IMR-90 (cell line): ENCODE measurements at regions not wholly inside any gene's neighbourhood (a gene's known extent, or its start where the extent isn't known, plus 50 kb on each side); places are given as distances from the start of the nearest gene placed in this dataset.

Experiments
- ATAC-seq: fragments of 200-7000 bp; cut with Tn5 transposase; 2 replicates; pipeline ENCODE4 v1.9.1; 2020; ENCODE audit warnings: low read depth, mild to moderate bottlenecking, moderate library complexity
- BruUV-seq: library from RNA; stranded (reverse); fragments of 400-500 nt; replicated peaks from 2 replicates; lab custom pipeline; 2021; lab: Mats Ljungman, UMichigan
- CTCF ChIA-PET: fragments of 300-600 bp; formaldehyde crosslinking; extraction: SDS; loops from one replicate; lab custom pipeline; 2021; ENCODE audit warnings: antibody characterized with exemption; lab: Yijun Ruan, JAX
- POLR2A ChIA-PET: fragments of 300-600 bp; sonication (Branson Sonifier 250); formaldehyde crosslinking; loops from one replicate; lab custom pipeline; 2022; ENCODE audit warnings: antibody characterized with exemption; ENCODE audit not compliant: unreplicated experiment; lab: Charles Lee
- DNase-seq: peaks from one replicate; pipeline ENCODE4 v3.0.0; 2013
- H2AFZ ChIP-seq: replicated peaks from 2 replicates; pipeline ENCODE3; 2013; ENCODE audit warnings: low read length, mild to moderate bottlenecking; ENCODE audit not compliant: poor library complexity
- H2AK5ac ChIP-seq: 2 replicates; pipeline ENCODE4 v1.6.1; 2013; ENCODE audit warnings: low read depth, low read length, inconsistent platforms
- H2AK9ac ChIP-seq: replicated peaks from 2 replicates; pipeline ENCODE3; 2013; ENCODE audit warnings: mild to moderate bottlenecking, low read depth, low read length, moderate library complexity; ENCODE audit not compliant: poor library complexity
- H2BK120ac ChIP-seq: 2 replicates; pipeline ENCODE4 v1.6.1; 2013; ENCODE audit warnings: low read depth, low read length, inconsistent platforms
- H2BK15ac ChIP-seq: 3 replicates; pipeline ENCODE4 v1.6.1; 2013; ENCODE audit warnings: low read depth, low read length, inconsistent platforms
- H2BK20ac ChIP-seq: 2 replicates; pipeline ENCODE4 v1.6.1; 2013; ENCODE audit warnings: low read depth, mild to moderate bottlenecking, inconsistent platforms, low read length, moderate library complexity
- H2BK5ac ChIP-seq: 2 replicates; pipeline ENCODE4 v1.6.1; 2013; ENCODE audit warnings: mild to moderate bottlenecking, low read depth, low read length, inconsistent platforms; ENCODE audit not compliant: poor library complexity, severe bottlenecking
- H3K14ac ChIP-seq: replicated peaks from 2 replicates; pipeline ENCODE4 v1.6.1; 2013; ENCODE audit warnings: low read depth, low read length, inconsistent platforms
- H3K18ac ChIP-seq: 2 replicates; pipeline ENCODE4 v1.6.1; 2013; ENCODE audit warnings: low read depth, low read length, control low read depth
- H3K23ac ChIP-seq: 2 replicates; pipeline ENCODE4 v1.6.1; 2013; ENCODE audit warnings: low read depth, low read length, inconsistent platforms
- H3K27ac ChIP-seq: 2 replicates; pipeline ENCODE4 v1.5.1; 2013; ENCODE audit warnings: mild to moderate bottlenecking, control low read depth, low read length; ENCODE audit not compliant: insufficient read depth
- H3K27me3 ChIP-seq: 2 replicates; pipeline ENCODE4 v1.6.1; 2013; ENCODE audit warnings: low read length; ENCODE audit not compliant: control insufficient read depth, insufficient read depth
- H3K36me3 ChIP-seq: 2 replicates; pipeline ENCODE4 v1.6.1; 2013; ENCODE audit warnings: low read length, mixed read lengths; ENCODE audit not compliant: control insufficient read depth, insufficient read depth
- H3K4ac ChIP-seq: 2 replicates; pipeline ENCODE4 v1.6.1; 2013; ENCODE audit warnings: low read depth, low read length, inconsistent platforms
- H3K4me1 ChIP-seq: 2 replicates; pipeline ENCODE4 v1.6.1; 2013; ENCODE audit warnings: low read length, mixed read lengths; ENCODE audit not compliant: control insufficient read depth, insufficient read depth
- H3K4me2 ChIP-seq: 2 replicates; pipeline ENCODE4 v1.6.1; 2013; ENCODE audit warnings: low read depth, mild to moderate bottlenecking, control low read depth, low read length, moderate library complexity
- H3K4me3 ChIP-seq: 2 replicates; pipeline ENCODE4 v1.5.1; 2013; ENCODE audit warnings: low read depth, mild to moderate bottlenecking, control low read depth, low read length, moderate library complexity; ENCODE audit not compliant: insufficient read depth
- H3K56ac ChIP-seq: 2 replicates; pipeline ENCODE4 v1.6.1; 2013; ENCODE audit warnings: low read length, inconsistent platforms; ENCODE audit not compliant: insufficient read depth; ENCODE audit errors: extremely low read depth
- H3K79me1 ChIP-seq, 2 experiments: 2 replicates each; pipeline ENCODE4 v1.6.1; 2013; ENCODE audit warnings: low read length in 2 of 2, inconsistent platforms in 1 of 2, low read depth in 1 of 2
- H3K9ac ChIP-seq: 2 replicates; pipeline ENCODE4 v1.6.1; 2013; ENCODE audit warnings: low read depth, low read length, control low read depth
- H3K9me1 ChIP-seq: 2 replicates; pipeline ENCODE4 v1.6.1; 2013; ENCODE audit warnings: low read length, inconsistent platforms; ENCODE audit not compliant: insufficient read depth
- H3K9me3 ChIP-seq: 2 replicates; pipeline ENCODE4 v1.6.1; 2013; ENCODE audit warnings: low read length; ENCODE audit not compliant: control insufficient read depth, insufficient read depth
- H4K20me1 ChIP-seq: 2 replicates; pipeline ENCODE4 v1.6.1; 2013; ENCODE audit warnings: low read length, inconsistent platforms; ENCODE audit not compliant: insufficient read depth
- H4K5ac ChIP-seq: 2 replicates; pipeline ENCODE4 v1.6.1; 2013; ENCODE audit warnings: mild to moderate bottlenecking, low read depth, low read length, control low read depth
- H4K8ac ChIP-seq, 2 experiments: 2 replicates each; pipeline ENCODE4 v1.6.1; 2013; ENCODE audit warnings: low read depth in 2 of 2, low read length in 2 of 2, control low read depth in 1 of 2, inconsistent platforms in 1 of 2
- H4K91ac ChIP-seq: 2 replicates; pipeline ENCODE4 v1.6.1; 2013; ENCODE audit warnings: low read depth, low read length, inconsistent platforms; ENCODE audit not compliant: insufficient read depth
- BHLHE40 ChIP-seq: fragments of 150-350 bp; IDR thresholded peaks from 2 replicates; pipeline ENCODE4 v1.6.1; 2016; ENCODE audit warnings: mild to moderate bottlenecking, low read depth, low read length
- CEBPB ChIP-seq: IDR thresholded peaks from 2 replicates; pipeline ENCODE4 v1.6.1; 2012; ENCODE audit warnings: low read depth, low read length, improper control_type of control experiment
- CHD1 ChIP-seq: IDR thresholded peaks from 2 replicates; pipeline ENCODE4 v1.6.1; 2012; ENCODE audit warnings: low read depth, low read length, improper control_type of control experiment
- FOS ChIP-seq: fragments of 150-350 bp; IDR thresholded peaks from 2 replicates; pipeline ENCODE4 v1.6.1; 2016; ENCODE audit warnings: low read depth, low read length
- MAFK ChIP-seq: IDR thresholded peaks from 2 replicates; pipeline ENCODE4 v1.6.1; 2012; ENCODE audit warnings: low read depth, low read length, improper control_type of control experiment
- MXI1 ChIP-seq: IDR thresholded peaks from 2 replicates; pipeline ENCODE4 v1.6.1; 2012; ENCODE audit warnings: low read depth, mild to moderate bottlenecking, low read length, moderate library complexity, borderline replicate concordance
- POLR2A ChIP-seq: IDR thresholded peaks from 2 replicates; pipeline ENCODE4 v1.6.1; 2012; ENCODE audit warnings: mild to moderate bottlenecking, low read depth, low read length
- RAD21 ChIP-seq: IDR thresholded peaks from 2 replicates; pipeline ENCODE4 v1.6.1; 2012; ENCODE audit warnings: low read length, improper control_type of control experiment
- RCOR1 ChIP-seq: IDR thresholded peaks from 2 replicates; pipeline ENCODE4 v1.6.1; 2012; ENCODE audit warnings: mild to moderate bottlenecking, low read length, improper control_type of control experiment; ENCODE audit not compliant: insufficient replicate concordance
- RFX5 ChIP-seq: IDR thresholded peaks from 2 replicates; pipeline ENCODE4 v1.8.0; 2012; ENCODE audit warnings: low read depth, mild to moderate bottlenecking, low read length, moderate library complexity
- SMC3 ChIP-seq: fragments of 150-350 bp; IDR thresholded peaks from 2 replicates; pipeline ENCODE4 v1.6.1; 2016; ENCODE audit warnings: low read depth, mild to moderate bottlenecking, antibody characterized with exemption, low read length, moderate library complexity
- USF2 ChIP-seq: fragments of 150-350 bp; IDR thresholded peaks from 2 replicates; pipeline ENCODE4 v1.6.1; 2017; ENCODE audit warnings: mild to moderate bottlenecking, antibody characterized with exemption, low read length, low read depth
- WGBS, 2 experiments: methylation state at CpG; one replicate each; pipeline versions ENCODE4 v1.1.5 to v1.1.7; 2013; ENCODE audit warnings: missing lambda C conversion rate in 2 of 2; ENCODE audit not compliant: insufficient read length in 1 of 2; ENCODE audit errors: extremely low coverage in 2 of 2; 5-methylcytosine and 5-hydroxymethylcytosine counted together
- dilution Hi-C: fragments of 300-500 bp; cut with HindIII; formaldehyde crosslinking; loops from one replicate; pipeline ENCODE4 v1.14.3; 2018; ENCODE audit warnings: low sequenced_read_pairs; ENCODE audit not compliant: unreplicated experiment
- in situ Hi-C: fragments of 300-500 bp; cut with MboI; formaldehyde crosslinking; loops from 3 replicates; pipeline ENCODE4 v1.14.3; 2019; ENCODE audit warnings: low sequenced_read_pairs, inconsistent platforms, mixed read lengths
- intact Hi-C: fragments of 100-400 bp; cut with micrococcal nuclease; formaldehyde crosslinking; loops from 2 replicates; pipeline ENCODE4 v1.10.0; 2022

DNA sequence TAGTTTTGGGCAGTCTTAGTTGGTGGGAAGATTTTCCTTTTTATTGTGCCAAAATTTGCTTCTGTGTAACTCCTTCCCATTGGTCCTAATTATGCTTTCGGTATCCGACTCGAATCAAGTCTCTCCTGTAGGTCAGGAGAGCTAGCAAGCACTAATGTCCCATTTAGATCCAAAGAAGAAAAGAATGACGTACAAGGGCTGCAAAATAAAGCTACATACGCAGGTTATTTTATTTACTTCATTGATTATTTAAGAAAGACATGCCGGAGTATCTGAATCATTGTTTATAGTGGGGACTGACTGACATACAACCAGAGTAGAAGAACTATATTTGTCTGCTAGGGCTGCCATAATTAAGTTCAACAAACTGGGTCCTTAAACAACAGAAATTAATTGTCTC, 648.5 kb downstream of the CPS1 start:
- in situ Hi-C loops: no loop called here
- Histone ChIP-seq H3K18ac (no peak overlapping the region), H3K36me3 (no peaks in the 10 kb centered on the region), H4K5ac (no peak overlapping the region), H2BK20ac (no peak overlapping the region), H3K14ac (no peak overlapping the region), H4K91ac (no peak overlapping the region), H2AK9ac (no peak overlapping the region), H3K4me1 (no peaks in the 10 kb centered on the region), H3K4me2 (no peak overlapping the region), H3K23ac (no peak overlapping the region), H2BK120ac (no peak overlapping the region), H3K4me3 (no peak overlapping the region), H3K27ac (no peak overlapping the region), H4K8ac (no peak overlapping the region), H3K79me1 (no peaks in the 10 kb centered on the region), H3K9me3 (no peaks in the 10 kb centered on the region), H2BK5ac (no peak overlapping the region), H2AFZ (no peak overlapping the region), H3K56ac (no peak overlapping the region), H3K4ac (no peak overlapping the region), H3K9me1 (no peaks in the 10 kb centered on the region), H3K27me3 (no peaks in the 10 kb centered on the region), H2AK5ac (no peak overlapping the region), H2BK15ac (no peak overlapping the region), H3K9ac (no peak overlapping the region), H4K20me1 (no peaks in the 10 kb centered on the region)
- TF ChIP-seq FOS: no peak
- no peak for TF ChIP-seq POLR2A
- TF ChIP-seq RFX5: no peak
- no peak for TF ChIP-seq RAD21
- TF ChIP-seq RCOR1: no peak
- TF ChIP-seq MXI1: no peak
- TF ChIP-seq USF2: no peak
- no peak for TF ChIP-seq BHLHE40
- no peak for TF ChIP-seq CEBPB
- no peak for TF ChIP-seq SMC3
- no peak for TF ChIP-seq CHD1
- TF ChIP-seq MAFK: no peak
- dilution Hi-C loops: no loop called here
- intact Hi-C loops: no loop called here
- ChIA-PET POLR2A (no interaction called here), CTCF (no interaction called here)
- ATAC-seq: no peak
- no TSS peak for BruUV-seq
- no peak for DNase-seq
- no CpG with 5 or more reads among the region's 6 CpGs for WGBS, 2 experiments
